Ovary (tissue), 3 donors: ENCODE measurements at regions not wholly inside any gene's neighbourhood (a gene's known extent, or its start where the extent isn't known, plus 50 kb on each side); places are given as distances from the start of the nearest gene placed in this dataset.
"Not testable (repeated sequence)": the region's sequence is repeated elsewhere in the genome, so short reads cannot be mapped to it uniquely, and the experiment has no call there.

ENCODE experiments used
- CTCF ChIP-seq, 3 donors: fragments of 450-650 bp in 2 of 3; fragments of 200-600 bp in 1 of 3; IDR thresholded peaks; one replicate each; pipeline versions ENCODE4 v1.5.1 to v1.8.0; 2016 to 2022; ENCODE audit warnings: antibody characterized with exemption in 3 of 3, mild to moderate bottlenecking in 1 of 3
- POLR2A ChIP-seq: fragments of 450-650 bp; IDR thresholded peaks from one replicate; pipeline ENCODE4 v1.6.1; 2017; ENCODE audit warnings: antibody characterized with exemption, mild to moderate bottlenecking, moderate library complexity
- donor health status: DM: no; HTN: no; CAD: no.

- not testable (repeated sequence) for TF ChIP-seq POLR2A; CTCF (IDR thresholded peaks at IDR 0.05)
Observed at GRCh38 chr9:42534984-42535325, 351.5 kb downstream of the SPATA31A6 start.
